Head of caudate nucleus (tissue), 42 donors: ENCODE measurements at regions not wholly inside any gene's neighbourhood (a gene's known extent, or its start where the extent isn't known, plus 50 kb on each side); places are given as distances from the start of the nearest gene placed in this dataset.
A peak's percentile ranks its signal among the peaks of the same experiment; 100 is the strongest.

Experiments
- DNase-seq, 42 donors: peaks; one replicate each; pipeline versions ENCODE4 v3.0.0 to v3.0.0-alpha.2; 2020 to 2021; ENCODE audit warnings: mixed read lengths in 7 of 42
- intact Hi-C: fragments of 100-400 bp; cut with DNase I; formaldehyde crosslinking; loops from one replicate; pipeline ENCODE4 v1.15.0; 2022

DNA sequence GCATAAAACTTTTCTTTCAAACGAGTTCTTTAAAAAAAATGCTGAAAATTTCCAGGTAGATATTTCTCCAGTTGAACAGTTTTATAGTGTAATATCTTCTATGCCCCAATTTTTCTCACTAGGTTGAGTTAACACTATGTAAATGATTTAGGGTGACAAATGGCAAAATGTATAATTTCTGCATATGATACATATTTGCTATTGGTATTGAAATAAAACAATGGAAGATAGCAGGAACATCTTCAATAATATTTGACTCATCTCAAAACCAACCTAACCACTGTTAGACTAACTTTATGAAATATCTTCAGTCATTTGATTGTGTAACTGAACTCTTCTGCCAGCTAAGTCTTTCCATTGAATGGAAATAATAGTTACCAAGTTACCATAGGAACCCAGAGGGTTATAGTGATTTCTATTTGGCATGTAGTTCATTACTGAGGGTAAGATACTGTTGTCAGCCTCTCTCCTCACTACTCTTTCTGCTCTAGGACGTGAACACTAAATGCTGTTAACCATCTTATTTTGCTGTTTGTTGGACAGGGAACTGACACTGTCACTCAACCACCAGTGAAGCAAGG is 824.7 kb upstream of the NECTIN3 start:
- DNase-seq, result no peak
- intact Hi-C loops, result no loop called here

DNA sequence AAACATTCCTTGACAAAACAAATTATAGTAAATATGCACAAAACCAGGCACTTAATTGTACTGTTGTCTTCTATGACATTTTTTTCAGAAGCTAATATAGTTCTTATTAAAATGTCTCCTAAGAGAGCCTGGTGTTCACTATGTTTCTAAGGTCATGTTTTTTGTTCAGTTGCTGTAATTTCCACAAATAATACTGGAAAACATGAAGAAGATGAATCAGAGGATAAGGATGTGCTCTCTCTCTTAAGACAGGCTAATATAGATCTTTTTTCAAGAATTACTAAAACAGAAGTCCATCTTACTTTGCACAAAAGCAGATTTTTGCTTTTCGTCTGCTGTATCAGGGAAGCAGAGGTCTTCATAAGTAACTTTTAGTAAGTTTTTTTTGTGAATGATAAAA is 823.0 kb upstream of the NECTIN3 start:
- DNase-seq, result no peak
- intact Hi-C loops, result no loop called here

DNA sequence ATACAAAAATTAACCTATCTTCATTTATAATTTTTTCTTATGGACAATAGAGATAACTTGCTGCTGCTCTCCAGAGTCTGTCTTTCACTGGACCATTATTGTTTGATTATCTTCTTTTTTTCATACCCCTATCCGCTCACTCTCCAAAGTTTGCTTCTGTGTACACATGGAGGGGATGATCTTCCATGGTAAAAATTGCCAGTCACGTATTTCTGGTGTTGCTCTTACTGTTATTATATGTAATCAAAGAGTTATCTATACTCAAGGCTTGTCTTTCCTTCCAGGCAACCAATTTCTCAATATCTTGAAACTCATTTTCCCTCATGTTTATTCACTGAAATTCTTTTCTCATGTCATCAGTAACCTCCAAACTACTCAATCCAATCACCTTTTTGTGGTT is 817.8 kb upstream of the NECTIN3 start:
- DNase-seq, result no peak
- intact Hi-C loops, result no loop called here

DNA sequence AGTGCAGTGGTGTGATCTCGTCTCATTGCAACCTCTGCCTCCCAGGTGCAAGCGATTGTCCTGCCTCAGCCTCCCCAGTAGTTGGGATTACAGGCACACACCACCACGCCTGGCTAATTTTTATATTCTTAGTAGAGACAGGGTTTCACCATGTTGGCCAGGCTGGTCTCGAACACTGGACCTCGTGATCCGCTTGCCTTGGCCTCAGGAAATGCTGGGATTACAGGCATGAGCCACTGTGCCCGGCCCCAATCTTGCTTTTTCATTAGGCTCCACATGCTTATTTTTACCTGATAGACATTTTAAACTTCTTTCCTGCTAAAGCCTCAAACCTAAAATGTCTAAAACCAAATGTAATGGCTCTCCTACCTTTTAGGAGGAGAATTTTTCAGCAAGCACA is 817.0 kb upstream of the NECTIN3 start:
- DNase-seq, result no peak
- intact Hi-C loops, result no loop called here

DNA sequence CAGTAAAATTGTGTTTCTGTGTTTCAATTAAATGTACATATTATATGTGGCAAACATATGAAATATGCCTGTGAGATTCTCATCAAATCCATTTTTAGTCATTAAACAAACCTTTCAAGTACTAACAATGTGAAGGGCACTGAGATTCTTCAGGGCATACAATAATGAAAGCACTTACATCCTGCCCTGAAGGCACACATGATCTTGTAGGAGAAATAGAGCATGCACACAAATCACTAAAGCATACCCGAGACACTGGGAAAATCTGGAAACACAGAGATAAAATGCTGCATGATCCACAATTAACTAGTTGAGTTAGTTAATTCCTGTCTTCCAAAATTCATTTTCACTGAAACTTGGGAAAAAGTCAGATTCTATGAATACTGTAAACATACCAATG is 810.5 kb upstream of the NECTIN3 start:
- intact Hi-C loops, result no loop called here

DNA sequence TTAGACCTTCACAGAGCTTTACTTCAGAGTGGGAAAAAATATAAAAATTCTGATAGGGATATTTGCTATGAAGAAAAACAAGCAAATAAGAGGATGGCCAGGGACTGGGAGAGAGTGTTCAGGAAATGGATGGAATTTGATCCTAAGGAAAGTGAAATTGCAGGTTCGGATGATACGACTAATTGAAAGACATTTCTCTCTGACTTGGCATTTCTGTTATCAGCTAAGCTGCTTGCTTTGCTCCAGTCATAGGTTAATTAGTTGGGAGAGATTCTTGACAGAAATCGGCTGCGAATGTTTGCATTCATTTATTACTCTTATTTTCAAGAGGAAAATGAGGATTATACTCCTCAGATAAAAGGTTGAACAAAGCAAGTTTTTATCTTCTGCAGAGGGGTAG is 808.7 kb upstream of the NECTIN3 start:
- no peak for DNase-seq
- intact Hi-C loops, result no loop called here

More for the DNA sequence above, 810.5 kb upstream of the NECTIN3 start:
- DNase-seq, result no peak

DNA sequence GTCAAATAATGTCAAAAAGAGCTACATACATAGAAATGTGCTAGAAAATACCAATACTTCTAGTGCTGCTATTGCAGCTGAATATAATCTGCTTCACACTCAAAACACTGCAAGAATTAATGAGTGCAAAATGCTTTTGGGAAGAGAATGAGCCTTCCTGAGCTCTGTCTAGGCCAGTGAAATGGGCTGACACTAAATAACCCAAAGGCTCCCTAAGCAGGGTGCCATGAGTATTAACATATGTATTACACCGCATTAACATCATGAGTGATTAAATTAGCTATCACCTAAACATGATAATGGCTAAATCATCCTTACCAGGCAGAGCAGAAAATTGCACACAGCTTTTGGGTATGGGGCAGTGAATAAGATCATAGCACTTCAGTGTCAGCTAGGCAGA is 806.3 kb upstream of the NECTIN3 start:
- intact Hi-C loops, result no loop called here
- DNase-seq, result no peak

DNA sequence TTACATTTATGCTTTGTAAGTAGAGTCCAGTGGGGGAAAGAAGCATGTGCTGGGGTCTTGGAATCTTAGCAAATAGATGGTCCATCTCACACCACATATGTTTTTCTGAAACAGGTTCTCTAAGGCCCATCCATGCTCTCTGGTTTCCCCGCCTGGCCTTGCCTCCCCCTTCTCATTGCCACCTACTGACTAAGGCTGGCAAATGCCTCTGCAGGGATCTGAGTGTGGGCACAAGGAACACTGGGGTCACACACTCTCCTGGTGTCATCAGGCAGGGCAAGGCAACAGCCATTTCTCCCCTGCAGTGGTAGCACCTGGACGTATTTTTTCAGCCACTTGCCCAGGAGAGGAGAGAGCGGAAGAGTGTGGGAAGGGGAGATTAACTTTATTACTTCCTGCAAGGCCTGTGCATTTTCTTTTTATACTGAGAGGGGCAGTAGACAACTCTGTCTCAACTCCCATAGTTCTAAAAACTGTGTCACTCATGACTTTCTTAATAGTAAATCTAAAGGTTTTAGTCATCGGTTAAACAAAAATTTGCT is 804.2 kb upstream of the NECTIN3 start:
- intact Hi-C loops, result no loop called here
- DNase-seq, result no peak

DNA sequence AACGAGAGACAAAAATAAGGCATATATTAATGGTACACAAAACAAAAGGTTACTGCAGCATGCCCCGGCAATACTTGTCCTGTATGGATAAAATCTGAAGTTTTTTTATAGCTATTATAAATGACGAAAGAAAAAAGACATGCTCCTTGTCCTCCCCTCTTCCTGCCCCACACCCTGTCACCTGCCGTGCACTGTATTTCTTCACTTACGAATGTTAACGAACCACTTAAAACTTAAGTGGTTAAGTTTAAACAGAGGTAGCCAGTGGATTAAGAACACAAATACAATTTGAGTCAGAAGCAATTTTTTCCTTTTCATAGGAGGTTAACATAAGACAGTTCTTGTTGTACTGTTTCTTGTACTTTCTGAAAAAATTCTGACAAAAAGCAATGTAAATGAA is 799.1 kb upstream of the NECTIN3 start:
- intact Hi-C loops, result no loop called here
- DNase-seq, result no peak

DNA sequence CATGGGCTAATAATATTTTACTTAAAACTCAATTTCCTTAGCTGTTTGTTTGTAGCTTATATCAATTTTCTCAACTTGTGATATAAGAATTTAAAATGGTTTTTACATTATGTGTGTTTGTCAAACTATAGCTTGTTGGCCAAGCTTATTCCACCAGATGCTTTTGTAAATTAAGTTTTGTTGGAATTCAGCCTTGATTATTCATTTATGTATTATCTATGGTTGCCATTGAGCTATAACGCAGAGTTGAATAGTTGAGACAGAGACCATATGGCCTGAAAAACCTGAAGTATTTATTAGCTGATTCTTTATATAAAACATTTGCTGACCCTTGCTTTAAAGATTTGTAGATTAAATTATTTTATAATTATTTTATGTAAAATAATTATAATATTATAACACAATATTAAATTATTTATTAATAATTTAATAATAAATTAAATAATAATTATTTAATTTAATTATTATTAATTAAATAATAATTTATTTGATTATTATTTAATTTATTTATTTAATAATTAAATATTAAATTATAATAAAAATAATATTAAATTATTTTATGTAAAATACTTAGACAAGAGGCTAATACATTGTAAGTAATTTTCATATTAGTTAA is 779.6 kb upstream of the NECTIN3 start:
- intact Hi-C loops, result no loop called here
- no peak for DNase-seq

DNA sequence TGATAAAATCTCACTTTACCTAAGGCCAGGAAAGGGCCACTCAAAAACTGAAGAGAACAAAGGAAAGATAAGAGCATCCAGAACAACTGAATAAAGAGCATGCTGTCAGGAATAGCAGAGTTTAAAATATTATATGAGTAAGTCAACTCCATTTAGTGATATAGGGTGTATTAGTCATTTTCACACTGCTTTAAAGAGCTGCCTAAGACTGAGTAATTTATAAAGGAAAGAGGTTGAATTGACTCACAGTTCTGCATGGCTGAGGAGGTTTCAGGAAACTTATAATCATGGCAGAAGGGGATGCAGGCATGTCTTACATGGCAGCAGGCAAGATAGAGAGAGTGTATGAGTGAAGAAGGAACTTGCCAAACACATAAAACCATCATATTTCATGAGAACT is 778.0 kb upstream of the NECTIN3 start:
- no peak for DNase-seq
- intact Hi-C loops, result no loop called here

DNA sequence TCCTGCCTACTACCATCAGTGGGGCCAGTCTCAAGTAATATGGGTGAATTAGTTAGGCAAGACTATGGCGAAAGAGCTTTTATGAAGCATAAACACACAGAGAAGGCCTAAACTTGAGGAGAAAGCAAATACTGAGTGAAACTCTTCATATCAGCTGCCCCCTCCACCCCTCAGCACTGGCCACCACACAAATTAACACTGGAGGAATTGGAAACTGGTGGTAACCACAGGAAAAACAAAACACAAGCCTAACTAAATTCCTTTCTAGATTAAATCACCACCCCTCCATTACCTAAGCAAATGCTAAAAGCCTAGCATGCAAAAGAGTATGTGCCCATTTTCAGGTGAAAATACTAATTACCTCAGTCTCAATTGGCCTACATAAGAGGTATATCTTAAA is 774.7 kb upstream of the NECTIN3 start:
- intact Hi-C loops, result no loop called here
- no peak for DNase-seq

DNA sequence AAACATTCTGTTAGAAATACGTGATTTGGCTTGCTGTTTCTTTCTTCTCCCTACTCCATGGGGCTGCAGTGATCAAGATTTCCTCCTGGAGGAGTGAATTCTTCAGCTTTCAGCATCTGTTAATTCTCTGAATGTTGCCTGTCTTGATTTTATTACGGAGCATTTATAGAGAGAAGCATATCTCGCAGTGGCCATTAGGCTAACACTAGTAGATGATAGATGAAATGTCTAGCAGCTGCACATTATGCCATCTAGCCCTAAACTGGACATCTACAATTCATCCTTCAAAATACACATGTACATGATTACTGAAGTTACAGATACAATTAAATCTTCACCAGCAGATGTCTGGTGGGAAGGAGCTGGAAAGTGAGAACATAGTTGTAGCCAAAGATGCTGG is 769.8 kb upstream of the NECTIN3 start:
- intact Hi-C loops, result no loop called here
- DNase-seq, result no peak

DNA sequence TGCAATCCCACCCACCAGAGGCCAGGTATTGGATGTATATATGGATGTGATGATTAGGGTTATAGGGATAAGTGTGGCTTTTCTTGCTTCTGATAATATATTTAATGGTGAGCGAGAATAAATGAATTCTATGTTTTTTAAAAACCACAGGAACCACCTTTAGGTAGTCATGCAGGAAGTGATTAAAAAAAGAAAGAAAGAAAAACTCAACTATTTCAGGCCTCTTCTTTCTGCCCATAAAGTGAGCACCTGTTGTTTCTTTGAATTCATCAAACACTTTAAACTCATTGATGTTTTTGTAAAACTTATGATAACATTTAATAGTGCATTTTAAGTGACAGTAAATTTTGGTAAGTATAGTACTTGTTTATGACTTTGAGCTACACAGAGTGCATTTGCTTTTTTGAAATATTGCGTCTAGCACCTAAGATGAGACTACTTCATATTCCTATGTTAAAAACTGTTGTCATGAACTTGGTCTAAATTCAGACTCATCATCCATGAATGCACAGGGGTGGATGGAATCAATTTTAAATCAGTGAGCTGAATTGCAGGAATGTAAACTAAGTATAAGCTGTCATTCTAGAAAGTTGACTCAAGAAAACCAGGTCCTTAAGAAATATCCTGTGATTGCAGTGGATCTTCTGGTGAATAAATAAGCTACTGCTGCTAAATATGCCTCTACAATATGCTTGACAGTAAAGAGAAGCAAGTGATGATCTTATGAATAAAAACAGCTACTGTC is 764.4 kb upstream of the NECTIN3 start:
- DNase-seq, result no peak
- intact Hi-C loops, result no loop called here

DNA sequence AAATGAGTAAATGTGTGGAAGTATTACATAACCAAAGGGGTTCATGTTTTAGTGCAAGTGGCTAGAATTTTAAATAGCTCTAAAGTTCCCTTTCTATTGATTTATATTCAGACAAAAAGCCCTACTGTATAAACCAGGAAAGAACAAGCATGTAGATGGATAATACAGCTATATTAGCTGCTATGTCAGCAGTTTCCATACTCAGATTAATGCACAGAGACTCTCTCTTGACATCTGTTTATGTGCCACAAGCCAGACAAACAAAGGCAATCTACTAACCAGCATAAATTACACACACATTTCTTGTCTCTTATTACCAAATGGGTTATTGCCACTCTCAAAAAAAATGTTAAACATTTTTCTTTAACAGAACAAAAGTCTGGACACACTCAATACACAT is 760.1 kb upstream of the NECTIN3 start:
- intact Hi-C loops, result no loop called here
- DNase-seq, result no peak

DNA sequence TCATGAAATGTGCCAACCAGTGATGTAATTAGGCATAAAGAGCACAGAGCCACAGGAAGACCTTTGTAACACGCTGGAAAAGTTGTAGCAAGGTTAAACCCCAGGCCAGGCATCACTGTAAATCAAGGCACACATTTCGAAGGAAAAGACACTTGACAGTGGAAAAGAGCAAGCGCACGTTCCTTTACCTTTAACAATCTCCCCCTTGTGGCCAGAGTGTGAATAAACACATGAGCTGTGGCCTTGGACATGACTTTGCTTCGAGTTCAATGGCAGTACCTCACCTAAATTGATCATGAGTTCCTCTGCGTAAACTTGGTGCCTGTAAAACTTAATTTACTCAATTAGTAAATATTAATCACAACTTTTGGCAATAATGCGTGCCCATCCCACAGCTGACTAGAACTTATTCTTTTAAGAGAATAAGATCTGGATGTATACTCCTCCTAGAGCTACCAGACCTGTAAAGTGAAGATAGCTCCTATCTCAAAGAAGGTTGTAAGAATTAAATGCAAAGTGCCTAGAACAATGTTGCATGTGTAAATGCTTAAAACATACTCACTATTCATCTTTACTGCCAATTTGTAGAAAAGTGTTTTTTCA is 757.0 kb upstream of the NECTIN3 start:
- intact Hi-C loops, result no loop called here
- DNase-seq, result peak in 36 of 42 donors; percentile 6 to 79 (median 42)

DNA sequence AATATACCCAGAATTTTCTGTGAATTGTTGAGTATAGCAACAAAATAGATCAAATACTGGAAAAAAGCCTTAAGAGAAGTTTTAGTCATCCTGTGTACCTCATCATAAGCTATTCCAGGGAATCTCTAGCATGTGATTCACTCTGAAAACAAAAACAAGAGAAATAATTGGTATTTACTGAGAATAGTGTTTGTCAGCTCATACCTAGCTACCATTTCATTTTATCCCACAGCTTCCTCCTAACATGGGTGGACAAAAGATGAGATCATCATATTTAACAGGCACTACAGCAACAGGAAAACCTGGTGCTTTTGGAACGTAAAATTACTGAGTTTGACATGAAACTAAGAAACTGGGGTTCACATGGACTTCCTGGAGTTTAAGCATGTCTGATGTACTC is 753.5 kb upstream of the NECTIN3 start:
- DNase-seq, result no peak
- intact Hi-C loops, result no loop called here

DNA sequence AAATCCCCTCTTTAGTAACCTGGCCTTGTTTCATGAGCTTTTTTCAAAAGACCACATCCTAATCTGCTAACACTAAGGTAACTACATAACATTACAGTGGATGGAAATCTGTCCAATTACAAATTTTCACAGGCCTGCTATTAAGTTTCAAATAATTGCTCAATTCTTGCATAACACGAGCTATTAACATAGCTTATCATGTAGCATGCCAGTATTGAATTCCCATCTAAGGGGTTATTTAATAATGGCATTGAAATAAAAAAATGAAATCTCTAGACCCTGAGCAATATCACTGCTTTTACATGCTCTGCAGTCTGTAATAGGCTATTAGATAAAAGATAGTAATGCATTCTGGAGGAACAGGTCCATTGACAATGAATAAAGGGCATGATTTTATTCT is 748.3 kb upstream of the NECTIN3 start:
- intact Hi-C loops, result no loop called here
- no peak for DNase-seq

DNA sequence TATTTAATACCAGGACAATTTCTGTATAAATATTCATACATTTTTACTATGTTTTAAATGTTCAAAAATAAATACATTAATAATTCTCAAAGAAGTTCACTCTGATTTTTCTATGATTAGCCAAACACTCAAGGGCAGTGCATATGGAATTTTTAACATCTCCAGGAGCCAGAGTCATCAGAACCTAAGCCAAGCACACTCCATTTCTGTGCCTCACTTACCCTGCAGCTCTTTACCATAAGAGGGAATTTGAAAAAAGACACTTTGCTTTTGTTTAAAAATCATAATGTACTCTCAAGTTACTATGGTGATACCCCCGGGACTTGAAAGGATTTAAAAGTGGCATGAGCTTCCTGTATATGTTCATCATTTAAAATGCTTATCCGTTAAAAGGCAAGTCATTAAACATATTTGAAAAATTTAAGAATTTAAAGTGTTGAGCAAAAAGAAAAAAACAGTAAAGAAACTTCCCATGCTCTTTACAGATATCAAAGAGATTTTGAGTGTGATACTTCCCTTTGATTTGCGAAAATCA is 747.4 kb upstream of the NECTIN3 start:
- intact Hi-C loops, result no loop called here
- no peak for DNase-seq

DNA sequence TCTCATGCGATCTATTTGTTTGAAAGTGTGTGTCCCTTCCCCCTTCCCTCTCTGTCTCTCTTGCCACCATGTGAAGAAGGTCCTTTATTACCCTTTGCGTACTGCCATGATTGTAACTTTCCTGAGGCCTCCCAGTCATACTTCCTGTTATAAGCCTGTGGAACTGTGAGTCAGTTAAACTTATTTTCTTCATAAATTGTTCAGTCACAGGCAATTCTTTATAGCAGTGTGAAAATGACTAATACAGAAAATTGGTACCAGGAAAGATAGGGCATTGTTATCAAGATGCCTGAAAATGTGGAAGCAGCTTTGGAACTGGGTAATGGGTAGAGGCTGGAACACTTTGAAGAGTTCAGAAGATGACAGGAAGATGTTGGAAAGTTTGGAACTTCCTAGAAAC is 743.7 kb upstream of the NECTIN3 start:
- no peak for DNase-seq
- intact Hi-C loops, result no loop called here
